ENCODE measurements at regions not wholly inside any gene's neighbourhood (a gene's known extent, or its start where the extent isn't known, plus 50 kb on each side); places are given as distances from the start of the nearest gene placed in this dataset.
"Not testable (repeated sequence)": the region's sequence is repeated elsewhere in the genome, so short reads cannot be mapped to it uniquely, and the experiment has no call there.

DNA sequence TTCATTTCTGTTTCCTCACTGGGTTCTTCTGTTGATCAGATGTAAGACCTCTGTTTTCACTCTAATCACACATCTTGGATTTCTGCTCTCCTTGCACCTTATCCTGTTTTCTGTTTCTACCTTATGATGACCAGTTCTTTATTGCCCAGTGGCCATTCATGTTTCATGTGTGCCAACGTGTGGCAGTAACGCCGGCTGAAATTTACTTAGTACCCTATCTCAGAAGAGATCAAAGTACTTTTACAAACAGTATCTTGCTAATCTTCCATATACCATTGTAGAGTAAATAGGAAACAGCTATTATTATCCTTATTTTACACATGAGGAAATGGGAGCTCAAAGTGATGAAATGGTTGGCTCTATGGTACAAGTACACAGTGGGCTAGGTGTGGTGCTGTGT is 74.0 kb downstream of the GATA3 start:
- no peak for DNase-seq (ENCODE audit: low read depth, low spot score)

DNA sequence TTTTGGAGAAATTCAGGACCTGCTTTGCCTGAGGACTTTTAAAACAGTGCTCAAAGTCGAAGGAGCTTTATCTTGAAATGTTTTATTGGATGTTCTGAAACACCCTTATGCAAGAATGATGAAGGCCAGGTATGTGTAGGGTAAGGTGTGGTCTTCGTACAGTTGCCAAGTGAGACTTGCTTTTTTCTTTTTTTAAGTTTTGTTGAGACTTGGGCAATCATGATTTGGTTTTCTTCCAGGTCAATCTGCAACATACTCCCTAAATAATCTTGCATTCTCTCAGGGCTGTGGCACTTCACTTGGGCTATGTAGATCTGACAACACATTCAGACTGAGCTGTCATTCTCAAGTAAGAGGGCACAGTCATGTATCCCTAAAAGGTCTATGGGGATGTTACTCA is 75.0 kb downstream of the GATA3 start:
- no peak for DNase-seq (ENCODE audit: low read depth, low spot score)

DNA sequence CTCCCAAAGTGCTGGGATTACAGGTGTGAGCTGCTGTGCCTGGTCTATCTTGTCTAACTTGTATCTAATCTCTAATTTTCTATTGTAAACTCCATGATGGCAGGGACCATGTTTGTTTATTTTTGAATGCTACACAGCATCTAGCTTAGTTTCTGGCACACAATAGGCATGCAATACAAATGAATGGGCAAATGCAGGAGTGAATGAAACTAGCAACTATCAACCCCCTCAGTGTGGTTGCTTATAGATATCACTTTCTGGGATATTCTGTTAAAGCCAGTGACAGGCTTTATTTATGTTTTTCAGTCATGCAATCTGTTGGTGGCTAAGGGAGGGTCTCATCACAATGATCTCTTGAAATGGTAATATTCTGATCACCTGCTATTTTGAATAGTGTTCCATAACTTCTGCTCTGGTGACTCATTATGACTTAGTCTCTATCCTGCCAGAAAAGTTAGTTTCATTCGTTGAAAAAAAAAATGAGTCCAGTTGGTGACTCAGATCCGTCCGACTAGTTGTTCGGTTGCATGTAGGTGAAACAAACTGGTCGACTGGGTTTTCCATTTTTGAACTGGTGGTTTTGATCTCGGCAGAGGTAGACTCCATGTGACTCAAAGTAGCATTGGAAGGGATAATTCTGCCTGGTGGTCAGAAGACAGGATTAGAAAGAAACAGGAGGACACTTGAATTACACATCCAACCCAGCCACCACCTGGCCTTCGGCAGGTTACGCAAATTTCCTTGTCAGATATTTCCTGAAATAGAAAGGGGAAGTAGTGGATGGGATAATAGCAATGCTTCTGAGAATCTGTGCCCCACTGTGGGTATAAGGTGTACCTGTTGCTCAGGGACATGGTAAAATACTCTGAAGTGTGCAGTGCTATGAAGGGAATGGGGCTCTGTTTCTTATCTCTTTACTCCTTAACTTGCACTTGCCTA is 76.8 kb downstream of the GATA3 start:
- DNase-seq (ENCODE audit: low read depth, low spot score), result no peak

DNA sequence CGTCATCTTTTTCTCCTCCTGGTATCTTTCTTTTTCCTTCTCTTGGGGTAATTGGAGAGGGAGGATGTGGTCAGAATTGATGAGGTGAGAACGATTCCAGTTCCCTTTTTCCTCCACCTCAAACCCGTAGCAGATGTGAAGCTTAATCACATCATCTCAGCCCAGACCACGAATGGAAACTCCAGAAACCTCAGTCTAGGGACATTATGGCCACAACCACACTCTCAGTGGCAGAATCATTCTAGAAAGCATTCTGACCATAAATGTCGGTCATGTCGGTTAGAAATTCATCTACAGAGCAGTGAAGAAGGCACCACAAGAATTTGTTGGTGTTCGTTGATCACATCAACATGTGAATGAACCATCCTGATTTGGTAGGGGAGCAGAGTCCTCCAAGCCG is 78.7 kb downstream of the GATA3 start:
- no peak for DNase-seq (ENCODE audit: low read depth, low spot score)

DNA sequence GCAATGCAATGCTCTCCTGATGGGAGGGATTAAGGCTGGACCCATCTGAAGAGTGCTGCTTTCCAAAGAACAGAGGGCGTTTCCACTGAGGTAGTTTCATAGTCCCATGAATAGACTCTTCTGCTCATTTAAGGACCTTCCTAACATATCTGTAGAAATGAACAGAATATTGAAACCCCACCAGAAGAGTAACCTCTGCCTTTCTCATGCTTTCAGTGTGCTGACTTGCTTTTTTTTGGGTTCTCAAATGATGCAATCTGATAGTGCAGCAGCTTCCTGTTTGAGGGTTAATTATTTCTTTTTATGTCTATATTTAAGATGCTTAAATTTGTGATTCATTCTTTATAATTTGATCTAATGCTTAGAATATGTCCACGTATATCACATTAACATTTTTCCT is 82.2 kb downstream of the GATA3 start:
- no peak for DNase-seq (ENCODE audit: low read depth, low spot score)

DNA sequence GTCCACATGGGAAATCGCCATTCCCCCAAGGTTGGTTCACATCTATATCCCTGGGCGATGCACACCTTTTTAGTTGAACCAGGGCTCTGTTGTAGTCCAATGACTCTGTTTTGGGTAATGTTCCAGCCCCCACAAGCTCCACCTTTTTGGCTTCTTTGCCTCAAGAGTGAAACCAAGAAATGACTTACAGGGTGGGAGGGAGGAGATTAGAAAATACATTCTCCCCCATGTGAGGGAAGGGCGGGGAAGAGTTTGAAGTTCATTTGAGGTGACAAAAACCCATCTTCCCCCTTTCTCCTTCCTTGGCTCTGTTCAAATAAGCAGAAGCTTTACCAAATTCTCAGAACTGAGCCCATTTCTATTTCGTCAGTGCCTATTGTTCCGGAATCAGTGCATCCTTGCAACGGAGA is 82.8 kb downstream of the GATA3 start:
- DNase-seq (ENCODE audit: low read depth, low spot score), result no peak

DNA sequence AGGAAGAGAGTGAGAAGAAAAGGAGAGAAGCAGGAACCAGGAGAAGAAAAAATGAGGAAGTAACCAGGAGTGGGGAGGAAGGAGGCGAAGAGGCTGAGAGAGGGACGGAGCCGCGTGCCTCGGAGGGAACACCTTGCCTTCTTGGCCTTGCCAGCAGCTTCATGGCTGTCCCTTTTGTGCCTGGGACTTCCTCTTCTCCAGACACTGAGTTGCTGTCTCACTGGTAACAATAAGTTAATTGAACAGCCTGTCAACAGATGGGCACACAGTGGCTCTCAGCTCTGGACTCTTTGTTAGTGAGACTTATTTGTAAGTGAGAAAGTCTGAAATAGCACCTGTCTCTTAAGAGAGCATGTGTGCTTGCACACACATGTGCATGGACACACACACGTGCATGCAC is 83.2 kb downstream of the GATA3 start:
- no peak for DNase-seq (ENCODE audit: low read depth, low spot score)

DNA sequence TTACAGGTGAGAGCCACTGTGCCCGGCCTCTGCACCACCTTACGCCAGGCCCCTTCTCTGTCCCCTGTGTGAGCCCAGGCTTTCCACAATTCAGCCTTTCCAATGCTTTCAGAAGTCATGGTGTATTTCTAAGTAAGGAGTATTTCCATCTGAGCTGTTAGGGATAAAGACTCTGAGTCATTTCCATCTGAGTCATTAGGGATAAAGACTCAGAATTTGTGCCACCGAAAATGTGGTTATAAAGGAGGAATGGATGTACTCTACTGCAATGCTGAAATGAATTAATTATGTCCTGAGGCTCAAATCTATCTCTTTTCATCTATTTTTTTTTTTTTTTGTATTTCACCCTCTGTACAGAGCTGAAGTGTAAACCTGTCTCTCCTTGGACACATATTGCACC is 84.0 kb downstream of the GATA3 start:
- DNase-seq (ENCODE audit: low read depth, low spot score), result no peak

DNA sequence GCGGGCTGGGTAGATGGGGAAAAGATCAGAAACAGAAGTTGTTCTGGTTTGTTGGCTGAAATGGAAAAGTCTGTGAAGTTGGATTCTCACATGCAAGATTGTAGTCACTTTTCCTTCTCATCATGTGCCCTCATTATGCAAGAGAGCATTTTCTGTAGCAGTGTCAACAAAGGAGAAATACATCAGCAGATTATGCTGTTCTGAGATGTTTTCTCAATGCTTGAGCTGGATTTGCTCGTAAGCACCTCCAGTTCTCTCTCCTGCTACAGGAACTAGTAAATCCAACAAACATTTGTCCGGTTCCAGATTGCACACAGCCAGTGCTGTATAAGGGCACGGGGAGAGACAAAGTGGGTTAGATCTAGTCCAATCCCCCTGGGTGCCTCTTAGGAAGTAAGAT is 90.0 kb downstream of the GATA3 start:
- DNase-seq (ENCODE audit: low read depth, low spot score), result no peak

DNA sequence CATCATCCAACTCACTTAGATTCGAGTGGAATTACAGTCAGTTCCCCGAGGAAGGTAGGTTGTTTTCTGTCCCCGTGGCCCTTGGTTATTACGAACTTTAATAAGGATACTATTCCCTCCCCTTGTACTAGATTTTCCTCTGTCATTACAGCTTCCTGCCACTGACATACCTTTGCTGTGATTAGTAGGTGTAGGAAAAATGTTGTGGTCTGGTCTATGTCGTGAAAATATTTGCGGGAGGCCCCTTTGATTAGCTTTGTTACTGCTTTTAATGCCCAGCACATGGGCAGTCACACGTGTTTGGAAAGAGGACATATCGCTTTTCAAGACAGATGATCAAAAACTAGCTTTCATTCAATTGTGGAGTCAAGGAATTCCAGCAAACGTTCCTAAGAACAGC is 92.2 kb downstream of the GATA3 start:
- DNase-seq (ENCODE audit: low read depth, low spot score), result no peak

DNA sequence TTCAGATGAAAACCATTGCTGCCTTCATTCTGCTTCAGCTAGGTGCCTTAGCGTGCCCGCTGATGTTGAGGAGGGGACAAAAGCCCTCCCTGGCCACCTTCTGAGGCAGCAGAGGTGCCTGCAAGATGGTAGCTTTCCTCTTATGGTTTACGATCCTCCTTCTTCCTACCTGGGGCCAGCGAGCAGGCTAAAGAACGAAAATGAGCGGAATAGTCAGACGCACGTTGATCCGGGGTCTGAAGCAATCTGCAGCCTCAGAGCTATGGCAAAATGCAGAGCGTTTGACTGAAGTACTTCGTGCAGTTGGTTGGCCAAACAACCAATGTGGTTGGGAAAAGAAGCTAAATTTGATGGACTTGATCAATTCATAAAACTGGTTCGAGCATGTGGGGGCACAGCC is 95.5 kb downstream of the GATA3 start:
- DNase-seq (ENCODE audit: low read depth, low spot score), result no peak

DNA sequence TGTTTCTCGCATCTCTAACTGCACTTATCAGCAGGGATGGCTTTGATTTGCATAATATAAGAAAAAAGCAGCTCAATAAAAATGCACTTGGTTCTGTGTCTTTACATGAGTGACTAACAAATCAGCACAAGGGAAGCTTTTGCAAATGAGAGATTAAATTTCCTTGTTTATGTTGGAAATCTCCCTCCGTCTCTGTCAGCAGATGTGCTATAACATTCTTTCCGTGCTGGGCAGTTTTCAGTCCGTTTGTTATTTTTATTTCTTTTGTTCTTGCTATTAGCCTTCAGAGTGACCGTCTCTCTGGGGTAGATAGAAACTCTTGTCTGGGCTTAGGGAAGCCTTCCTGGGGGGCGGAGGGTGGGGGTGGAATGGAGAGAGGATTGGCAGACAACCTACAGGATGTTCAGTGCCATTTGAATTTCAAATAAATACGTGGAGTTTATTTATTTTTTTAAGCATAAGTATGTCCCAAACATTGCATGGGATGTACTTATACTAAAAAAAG is 96.0 kb downstream of the GATA3 start:
- DNase-seq (ENCODE audit: low read depth, low spot score), result no peak

DNA sequence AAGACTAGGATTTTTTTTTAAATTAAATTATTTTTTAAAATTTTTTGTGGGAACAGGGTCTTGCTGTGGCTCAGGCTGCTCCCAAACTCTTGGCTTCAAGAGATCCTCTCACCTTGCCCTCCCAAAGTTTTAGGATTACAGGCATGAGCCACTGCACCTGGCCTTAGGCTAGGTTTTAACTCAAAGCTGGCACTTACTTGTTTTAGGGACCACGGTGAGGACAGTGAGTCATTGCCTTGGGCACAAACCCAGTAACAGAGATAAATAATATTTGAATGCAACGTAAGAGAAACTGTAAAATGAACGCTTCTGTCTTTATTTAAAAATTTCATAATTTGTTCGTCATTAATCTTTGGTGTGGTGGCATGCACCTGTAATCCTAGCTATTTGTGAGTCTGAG is 96.6 kb downstream of the GATA3 start:
- no peak for DNase-seq (ENCODE audit: low read depth, low spot score)

DNA sequence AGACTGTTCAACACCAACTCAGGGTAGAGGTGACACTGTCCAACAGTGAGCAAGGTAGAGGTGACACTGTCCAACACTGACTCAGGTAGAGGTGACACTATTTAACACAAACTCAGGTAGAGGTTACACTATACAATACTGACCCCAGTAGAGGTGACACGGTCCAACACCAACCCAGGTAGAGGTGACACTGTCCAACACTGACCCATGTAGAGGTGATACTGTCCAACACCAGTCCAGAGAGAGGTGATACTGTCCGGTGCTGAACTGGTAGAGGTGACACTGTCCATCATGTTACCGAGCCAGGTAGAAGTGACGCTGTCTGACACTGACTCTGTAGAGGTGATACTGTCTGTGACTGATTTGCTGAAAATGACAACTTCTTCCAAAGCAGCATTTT is 102.4 kb downstream of the GATA3 start:
- DNase-seq (ENCODE audit: low read depth, low spot score), result no peak

DNA sequence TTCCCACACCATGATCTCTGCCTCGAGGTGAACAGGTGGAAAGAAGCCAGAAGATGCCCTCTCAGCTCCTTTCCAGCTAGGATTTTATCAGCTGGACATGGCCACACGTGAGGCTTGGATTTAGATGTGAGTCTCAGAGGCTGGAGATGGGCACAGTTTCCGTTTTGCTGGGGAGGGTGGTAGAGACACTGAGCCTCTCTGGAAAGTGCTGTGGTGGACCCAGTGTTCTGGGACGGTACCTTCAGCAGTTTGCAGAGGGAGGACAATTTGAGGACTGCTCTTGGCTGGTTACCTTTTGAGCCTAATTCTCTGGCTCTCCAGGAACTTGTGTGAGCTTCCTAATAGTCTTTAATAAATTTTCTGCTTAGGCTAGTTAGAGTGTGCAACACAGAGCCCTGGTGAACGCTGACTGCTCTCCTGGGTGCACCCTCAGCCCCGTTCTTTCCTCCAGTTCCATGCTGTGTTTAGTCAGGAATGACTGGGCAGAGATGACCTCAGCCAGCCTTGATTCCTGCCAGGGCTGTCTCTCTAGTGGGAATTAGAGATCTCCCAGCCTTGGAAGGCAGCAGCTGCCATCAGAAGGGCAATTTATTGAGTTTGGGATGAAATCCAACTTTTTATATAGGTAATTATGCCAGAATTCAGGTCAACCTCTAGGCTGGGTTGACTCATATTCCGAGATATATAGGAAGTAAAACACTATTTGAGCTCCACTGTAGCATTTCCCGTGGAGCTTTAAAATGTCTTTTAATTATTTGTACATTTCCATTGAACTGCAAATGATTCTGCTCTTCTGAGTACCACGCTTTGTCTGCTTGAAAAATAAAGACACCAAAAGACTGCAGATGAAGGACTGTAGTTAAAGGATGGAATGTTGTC is 103.9 kb downstream of the GATA3 start:
- DNase-seq (ENCODE audit: low read depth, low spot score), result no peak

DNA sequence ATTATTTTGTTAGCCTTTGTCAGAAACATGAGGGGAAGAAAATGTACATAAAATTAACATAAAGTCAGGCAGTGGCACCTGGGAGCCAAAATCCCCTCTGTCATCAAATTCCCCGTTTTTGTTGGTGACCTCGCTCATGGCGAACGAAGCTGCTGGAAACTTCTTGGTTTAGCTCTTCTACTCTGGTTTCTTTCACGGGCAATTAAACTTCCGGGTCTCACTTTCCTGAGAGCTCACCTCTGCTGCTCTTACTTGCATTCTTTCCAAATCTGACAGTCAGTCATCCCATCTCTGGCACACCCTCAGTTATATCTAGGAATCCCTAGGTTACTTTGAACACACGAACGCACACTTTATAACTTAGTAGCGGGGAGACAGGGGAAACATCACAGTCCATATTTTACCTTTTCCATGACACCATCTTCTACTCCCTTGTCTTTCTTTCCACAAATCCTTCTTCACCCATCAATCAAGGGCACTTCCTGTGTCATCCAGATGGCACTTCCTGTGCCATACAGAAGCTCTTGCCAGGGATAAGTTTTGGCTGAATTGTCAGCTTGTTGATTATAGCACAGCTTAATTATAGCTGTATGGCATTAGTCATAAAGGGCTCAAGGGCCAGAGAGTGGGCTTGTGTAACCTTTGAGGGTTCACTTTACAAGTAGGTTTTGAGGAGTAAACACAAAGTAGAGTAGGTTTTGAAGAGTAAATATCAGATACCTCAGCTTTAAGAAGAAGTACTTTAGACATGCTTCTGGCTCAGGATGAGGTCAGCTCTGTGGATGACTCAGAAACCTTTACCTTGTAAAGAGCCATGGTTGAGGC is 105.1 kb downstream of the GATA3 start:
- no peak for DNase-seq (ENCODE audit: low read depth, low spot score)

DNA sequence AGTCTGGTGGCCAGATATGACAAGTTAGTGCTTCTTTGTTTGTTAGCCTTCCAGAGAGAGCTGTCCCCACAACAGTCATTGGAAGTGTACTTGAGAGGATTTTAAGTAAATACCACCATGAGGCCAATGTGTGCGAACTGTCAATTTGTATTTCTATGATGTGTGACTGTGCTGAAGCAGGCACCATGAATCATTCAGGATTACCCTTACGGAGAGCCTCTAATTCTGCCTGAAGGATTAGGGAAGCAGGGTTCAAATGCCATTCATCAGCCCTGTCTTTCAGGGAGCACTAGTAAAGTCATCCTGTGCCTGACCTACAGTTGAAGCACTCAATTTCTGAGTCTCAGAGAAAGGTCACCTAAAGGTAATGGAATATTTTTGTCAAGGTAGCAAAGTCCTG is 109.3 kb downstream of the GATA3 start:
- DNase-seq (ENCODE audit: low read depth, low spot score), result no peak

DNA sequence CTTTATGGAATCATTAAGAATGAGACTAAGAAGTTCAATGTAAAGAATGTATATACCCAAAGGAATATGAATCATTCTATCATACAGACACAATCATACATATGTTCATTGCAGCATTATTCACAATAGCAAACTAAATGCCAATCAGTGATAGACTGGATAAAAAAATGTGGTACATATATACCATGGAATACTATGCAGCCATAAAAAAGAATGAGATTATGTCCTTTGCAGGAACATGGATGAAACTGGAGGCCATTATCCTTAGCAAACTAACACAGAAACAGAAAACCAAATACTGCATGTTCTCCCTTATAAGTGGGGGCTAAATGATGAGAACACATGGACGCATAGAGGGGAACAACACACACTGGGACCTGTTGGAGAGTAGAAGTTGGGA is 110.2 kb downstream of the GATA3 start:
- not testable (repeated sequence) for DNase-seq (ENCODE audit: low read depth, low spot score)

DNA sequence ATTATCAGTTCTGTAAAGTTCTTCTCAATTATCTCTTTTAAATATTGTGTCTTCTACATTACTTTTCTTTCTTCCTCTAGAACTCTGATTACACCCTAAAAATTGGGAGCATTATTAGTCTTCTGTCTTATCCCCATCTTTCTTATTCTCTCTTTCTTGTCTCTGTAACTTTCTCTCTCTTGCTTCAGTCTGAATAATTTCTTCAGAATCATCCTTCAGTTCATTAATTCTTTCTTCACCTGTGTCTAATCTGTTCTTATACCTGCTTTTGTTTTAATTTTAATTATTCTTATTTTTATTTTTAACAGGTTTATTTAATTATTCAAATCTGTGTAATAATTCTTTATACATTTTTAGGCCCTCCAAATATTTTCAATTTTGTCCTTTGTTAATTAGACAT is 114.3 kb downstream of the GATA3 start:
- DNase-seq (ENCODE audit: low read depth, low spot score), result no peak

DNA sequence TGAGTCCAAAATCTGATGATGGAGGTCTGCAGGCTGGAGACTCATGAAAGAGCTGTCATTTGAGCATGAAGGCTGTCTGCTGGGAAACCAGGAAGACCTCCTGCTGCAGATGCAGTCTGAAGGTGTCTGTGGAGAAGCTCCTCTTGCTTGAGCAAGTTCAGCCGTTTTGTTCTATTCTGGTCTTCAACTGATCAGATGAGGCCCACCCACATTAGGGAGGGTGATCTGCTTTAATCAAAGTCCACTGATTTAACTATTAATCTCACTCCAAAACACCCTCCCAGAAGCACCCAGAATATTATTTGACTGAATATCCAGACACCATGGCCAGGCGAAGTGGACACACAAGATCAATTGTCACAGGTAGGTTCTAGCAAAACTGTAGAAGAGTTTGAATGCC is 116.5 kb downstream of the GATA3 start:
- DNase-seq (ENCODE audit: low read depth, low spot score), result no peak

DNA sequence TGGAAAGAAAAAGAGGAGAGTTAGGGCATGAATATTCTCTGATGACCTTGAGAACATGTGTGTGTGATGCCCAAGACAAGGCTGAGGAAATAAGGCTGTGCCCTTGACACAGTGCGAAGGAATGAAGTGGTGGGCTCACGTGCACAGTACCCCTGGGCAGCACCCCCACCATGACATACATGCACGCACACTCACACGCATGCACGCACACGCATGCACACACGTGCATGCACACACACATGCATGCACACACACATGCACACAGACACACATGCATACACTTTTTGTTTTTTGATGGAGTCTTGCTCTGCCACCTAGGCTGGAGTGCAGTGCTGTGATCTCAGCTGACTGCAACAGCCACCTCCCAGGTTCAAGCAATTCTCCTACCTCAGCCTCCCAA is 118.1 kb downstream of the GATA3 start:
- no peak for DNase-seq (ENCODE audit: low read depth, low spot score)

All from iPS DF 19.7 (cell line).